Kidney glomerular epithelial cell (primary cell): ENCODE measurements at regions not wholly inside any gene's neighbourhood (a gene's known extent, or its start where the extent isn't known, plus 50 kb on each side); places are given as distances from the start of the nearest gene placed in this dataset.

Experiments used
- DNase-seq: peaks from one replicate; lab custom pipeline; 2025; lab: John Stamatoyannopoulos, UW

GRCh38 chr7:35581605-35582210 is 113.2 kb downstream of the HERPUD2 start:
- DNase-seq: no peak

GRCh38 chr7:35576031-35576573 is 118.8 kb downstream of the HERPUD2 start:
- DNase-seq: no peak

- no peak for DNase-seq
Observed at GRCh38 chr7:35571611-35572240, 123.2 kb downstream of the HERPUD2 start.

GRCh38 chr7:35570937-35571336 is 124.0 kb downstream of the HERPUD2 start:
- no peak for DNase-seq

GRCh38 chr7:35565927-35566326 is 129.0 kb downstream of the HERPUD2 start:
- DNase-seq: no peak

GRCh38 chr7:35558841-35559240 is 136.1 kb downstream of the HERPUD2 start:
- DNase-seq: no peak

GRCh38 chr7:35556515-35557471 is 138.1 kb downstream of the HERPUD2 start:
- no peak for DNase-seq

GRCh38 chr7:35555934-35556333 is 139.0 kb downstream of the HERPUD2 start:
- no peak for DNase-seq

- no peak for DNase-seq
Observed at GRCh38 chr7:35555386-35555785, 139.5 kb downstream of the HERPUD2 start.

- DNase-seq: no peak
Observed at GRCh38 chr7:35553519-35553918, 141.4 kb downstream of the HERPUD2 start.

GRCh38 chr7:35552691-35553090 is 142.2 kb downstream of the HERPUD2 start:
- DNase-seq: no peak

GRCh38 chr7:35551321-35552081 is 143.4 kb downstream of the HERPUD2 start:
- no peak for DNase-seq

- DNase-seq: no peak
Observed at GRCh38 chr7:35550831-35551230, 144.1 kb downstream of the HERPUD2 start.

GRCh38 chr7:35549781-35550180 is 145.2 kb downstream of the HERPUD2 start:
- no peak for DNase-seq

GRCh38 chr7:35548291-35548690 is 146.6 kb downstream of the HERPUD2 start:
- no peak for DNase-seq

GRCh38 chr7:35546691-35547429 is 148.1 kb downstream of the HERPUD2 start:
- no peak for DNase-seq

GRCh38 chr7:35545831-35546230 is 149.1 kb downstream of the HERPUD2 start:
- no peak for DNase-seq

- DNase-seq: no peak
Observed at GRCh38 chr7:35544028-35544742, 150.8 kb downstream of the HERPUD2 start.

- peak; percentile 20 for DNase-seq
Observed at GRCh38 chr7:35537067-35538023, 157.6 kb downstream of the HERPUD2 start.
